GM12878 (cell line): ENCODE measurements at regions not wholly inside any gene's neighbourhood (a gene's known extent, or its start where the extent isn't known, plus 50 kb on each side); places are given as distances from the start of the nearest gene placed in this dataset.

Experiments used
- ATAC-seq: fragments of 200-7000 bp; cut with Tn5 transposase; 3 replicates; pipeline ENCODE4 v1.9.1; 2020; ENCODE audit warnings: mild to moderate bottlenecking, moderate library complexity
- BruUV-seq: library from RNA; stranded (reverse); fragments of 400-500 nt; replicated peaks from 2 replicates; lab custom pipeline; 2021; lab: Mats Ljungman, UMichigan
- CTCF ChIA-PET: fragments of 300-600 bp; sonication (Branson Sonifier 250); formaldehyde crosslinking; extraction: SDS; loops from one replicate; lab custom pipeline; 2021; ENCODE audit warnings: inconsistent platforms; lab: Yijun Ruan, JAX
- POLR2A ChIA-PET: fragments of 350-600 bp; formaldehyde crosslinking; extraction: SDS; loops from one replicate; lab custom pipeline; 2021; ENCODE audit warnings: inconsistent platforms; lab: Charles Lee
- RAD21 ChIA-PET: fragments of 300-600 bp; sonication (Branson Sonifier 250); formaldehyde crosslinking; loops from one replicate; lab custom pipeline; 2023; ENCODE audit warnings: antibody characterized with exemption; ENCODE audit not compliant: unreplicated experiment; lab: Charles Lee
- SMC1A ChIA-PET: fragments of 300-600 bp; sonication (Branson Sonifier 250); formaldehyde crosslinking; loops from one replicate; lab custom pipeline; 2023; ENCODE audit not compliant: unreplicated experiment, uncharacterized antibody; lab: Charles Lee
- DNase-seq: peaks from one replicate; pipeline ENCODE4 v3.0.0-alpha.2; 2011; ENCODE audit warnings: low read depth, low spot score
- FAIRE-seq: peaks from 3 replicates; lab custom pipeline; 2011; peaks lifted over from hg19 to GRCh38; lab: Jason Lieb, UNC
- H2AFZ ChIP-seq: 2 replicates; pipeline ENCODE4 v1.6.0; 2011; ENCODE audit warnings: low read depth, low read length, control low read depth; ENCODE audit not compliant: control insufficient read depth
- H3K27ac ChIP-seq: 2 replicates; pipeline ENCODE4 v1.5.1; 2011; ENCODE audit warnings: control low read depth; ENCODE audit not compliant: control insufficient read depth, insufficient read depth
- H3K27me3 ChIP-seq, 2 experiments: replicated peaks in 1 of 2; 2 replicates each; pipeline versions ENCODE4 v1.6.0 to v1.6.1; 2011; ENCODE audit warnings: low read length in 1 of 2; ENCODE audit not compliant: control insufficient read depth in 2 of 2, insufficient read depth in 2 of 2
- H3K36me3 ChIP-seq, 2 experiments: 2 replicates each; pipeline ENCODE4 v1.5.1; 2011; ENCODE audit warnings: low read length in 1 of 2; ENCODE audit not compliant: control insufficient read depth in 2 of 2, insufficient read depth in 2 of 2
- H3K4me1 ChIP-seq: 2 replicates; pipeline ENCODE4 v1.6.1; 2011; ENCODE audit warnings: mild to moderate bottlenecking, low read length, moderate library complexity, mixed read lengths; ENCODE audit not compliant: control insufficient read depth, insufficient read depth
- H3K4me2 ChIP-seq: 2 replicates; pipeline ENCODE4 v1.6.0; 2011; ENCODE audit warnings: control low read depth; ENCODE audit not compliant: control insufficient read depth, insufficient read depth
- H3K4me3 ChIP-seq: fragments of 200-600 bp; sonication (generic); 2 replicates; pipeline ENCODE4 v1.5.1; 2016
- H3K79me2 ChIP-seq: 2 replicates; pipeline ENCODE4 v1.6.0; 2011; ENCODE audit warnings: low read length; ENCODE audit not compliant: control insufficient read depth, insufficient read depth
- H3K9ac ChIP-seq: 2 replicates; pipeline ENCODE4 v1.8.0; 2011; ENCODE audit warnings: low read length, control low read depth, mixed read lengths; ENCODE audit not compliant: control insufficient read depth, insufficient read depth
- H3K9me3 ChIP-seq: replicated peaks from 3 replicates; pipeline ENCODE4 v1.5.1; 2011; ENCODE audit warnings: mild to moderate bottlenecking, low read length; ENCODE audit not compliant: control insufficient read depth, insufficient read depth
- H4K20me1 ChIP-seq: 2 replicates; pipeline ENCODE4 v1.6.0; 2011; ENCODE audit not compliant: control insufficient read depth, insufficient read depth
- CHD1 ChIP-seq: IDR thresholded peaks from 2 replicates; pipeline ENCODE4 v1.6.1; 2012; ENCODE audit warnings: low read depth, low read length, improper control_type of control experiment
- EP300 ChIP-seq, 2 experiments: fragments of 150-350 bp in 1 of 2; IDR thresholded peaks; 2 replicates each; pipeline ENCODE4 v1.6.1; 2011 to 2012; ENCODE audit warnings: low read depth in 2 of 2, low read length in 2 of 2, borderline replicate concordance in 1 of 2, improper control_type of control experiment in 1 of 2, inconsistent platforms in 1 of 2; ENCODE audit not compliant: control insufficient read depth in 1 of 2
- FOS ChIP-seq: IDR thresholded peaks from 3 replicates; pipeline ENCODE4 v1.6.1; 2011; ENCODE audit warnings: borderline replicate concordance; ENCODE audit not compliant: insufficient read length; ENCODE audit errors: extremely low read depth
- IKZF1 ChIP-seq: fragments of 450-650 bp; conservative IDR thresholded peaks from 2 replicates; pipeline ENCODE4 v1.6.1; 2017; ENCODE audit warnings: antibody characterized with exemption, mild to moderate bottlenecking
- LARP7 ChIP-seq: fragments of 450-650 bp; IDR thresholded peaks from 2 replicates; pipeline ENCODE4 v1.6.1; 2017; ENCODE audit warnings: mild to moderate bottlenecking
- RBBP5 ChIP-seq: fragments of 200-600 bp; sonication (generic); conservative IDR thresholded peaks from 2 replicates; pipeline ENCODE4 v1.6.1; 2016
- SREBF2 ChIP-seq: IDR thresholded peaks from 2 replicates; pipeline ENCODE4 v1.6.1; 2012; ENCODE audit warnings: mild to moderate bottlenecking, low read length
- STAT1 ChIP-seq: fragments of 450-650 bp; conservative IDR thresholded peaks from 2 replicates; pipeline ENCODE4 v1.6.1; 2014; ENCODE audit warnings: antibody characterized with exemption, mild to moderate bottlenecking
- TCF12 ChIP-seq: IDR thresholded peaks from 2 replicates; pipeline ENCODE4 v1.6.1; 2011; ENCODE audit warnings: low read depth, mild to moderate bottlenecking, low read length
- ZNF24 ChIP-seq: fragments of 450-650 bp; IDR thresholded peaks from 2 replicates; pipeline ENCODE4 v1.6.1; 2017; ENCODE audit warnings: antibody characterized with exemption, mild to moderate bottlenecking
- WGBS: methylation state at CpG from one replicate; pipeline ENCODE4 v1.1.6; 2016; ENCODE audit warnings: low lambda C conversion rate; ENCODE audit not compliant: insufficient replicate concordance, insufficient coverage; ENCODE audit errors: missing lambda C conversion rate; 5-methylcytosine and 5-hydroxymethylcytosine counted together
- in situ Hi-C: fragments of 300-500 bp; cut with MboI; formaldehyde crosslinking; loops from 9 replicates; pipeline ENCODE4 v1.14.3; 2018; ENCODE audit warnings: mixed read lengths
- intact Hi-C: fragments of 100-400 bp; cut with micrococcal nuclease; formaldehyde crosslinking; loops from one replicate; pipeline ENCODE4 v1.14.2; 2022; ENCODE audit not compliant: unreplicated experiment
- TF ChIP-seq, protein P1 (sequence below): IDR thresholded peaks from 2 replicates; pipeline ENCODE4 v1.6.1; 2012; ENCODE audit warnings: low read depth, low read length, improper control_type of control experiment
- TF ChIP-seq, protein P2 (sequence below): fragments of 450-650 bp; formaldehyde crosslinking; IDR thresholded peaks from 2 replicates; pipeline ENCODE4 v1.5.0; 2022; ENCODE audit warnings: mild to moderate bottlenecking, missing genetic modification characterization
- TF ChIP-seq, protein P3 (sequence below): IDR thresholded peaks from 2 replicates; pipeline ENCODE4 v1.6.1; 2012; ENCODE audit warnings: low read depth, low read length, improper control_type of control experiment

DNA sequence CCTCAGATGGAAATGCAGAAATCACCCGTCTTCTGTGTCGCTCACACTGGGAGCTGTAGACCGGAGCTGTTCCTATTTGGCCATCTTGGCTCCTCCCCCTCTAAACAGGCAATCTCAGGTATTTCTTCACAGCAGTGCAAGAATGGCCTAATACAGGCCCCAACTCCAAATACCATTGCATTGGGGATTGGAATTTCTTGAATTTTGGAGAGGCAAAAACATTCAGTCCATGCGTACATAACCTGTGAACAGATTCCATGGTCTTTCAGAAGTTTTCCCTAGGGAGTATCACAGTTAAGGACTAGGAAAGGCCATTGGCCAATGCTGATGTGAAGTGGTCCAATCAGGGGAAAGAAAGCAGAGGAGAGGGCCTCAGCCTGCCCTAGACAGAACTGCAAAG, 128.2 kb upstream of the NOCT start:
- Histone ChIP-seq H3K27me3 (no peaks in the 10 kb centered on the region; a peak in 1 of 4 replicates), H2AFZ (no peak overlapping the region), H3K27ac (no peak overlapping the region), H3K9ac (no peak overlapping the region), H3K4me2 (no peak overlapping the region), H3K4me3 (no peak overlapping the region), H4K20me1 (no peaks in the 10 kb centered on the region), H3K36me3 (no peaks in the 10 kb centered on the region), H3K4me1 (peaks cover 4% of the 10 kb centered on the region; the same call in 1 of the 2 replicates), H3K9me3 (no peaks in the 10 kb centered on the region), H3K79me2 (no peaks in the 10 kb centered on the region)
- DNase-seq (no peak), ATAC-seq (no peak), FAIRE-seq (no peak)
- POLR2A ChIA-PET: no interaction called here
- in situ Hi-C loops: no loop called here
- CTCF ChIA-PET: no interaction called here
- TF ChIP-seq, protein P1, sequence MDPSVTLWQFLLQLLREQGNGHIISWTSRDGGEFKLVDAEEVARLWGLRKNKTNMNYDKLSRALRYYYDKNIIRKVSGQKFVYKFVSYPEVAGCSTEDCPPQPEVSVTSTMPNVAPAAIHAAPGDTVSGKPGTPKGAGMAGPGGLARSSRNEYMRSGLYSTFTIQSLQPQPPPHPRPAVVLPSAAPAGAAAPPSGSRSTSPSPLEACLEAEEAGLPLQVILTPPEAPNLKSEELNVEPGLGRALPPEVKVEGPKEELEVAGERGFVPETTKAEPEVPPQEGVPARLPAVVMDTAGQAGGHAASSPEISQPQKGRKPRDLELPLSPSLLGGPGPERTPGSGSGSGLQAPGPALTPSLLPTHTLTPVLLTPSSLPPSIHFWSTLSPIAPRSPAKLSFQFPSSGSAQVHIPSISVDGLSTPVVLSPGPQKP: no peak
- TF ChIP-seq SREBF2: no peak
- no peak for TF ChIP-seq FOS
- TF ChIP-seq STAT1: no peak
- no peak for TF ChIP-seq IKZF1
- TF ChIP-seq LARP7: no peak
- TF ChIP-seq TCF12: no peak
- no peak for TF ChIP-seq CHD1
- no peak for TF ChIP-seq RBBP5
- TF ChIP-seq ZNF24: no peak
- TF ChIP-seq, protein P2, sequence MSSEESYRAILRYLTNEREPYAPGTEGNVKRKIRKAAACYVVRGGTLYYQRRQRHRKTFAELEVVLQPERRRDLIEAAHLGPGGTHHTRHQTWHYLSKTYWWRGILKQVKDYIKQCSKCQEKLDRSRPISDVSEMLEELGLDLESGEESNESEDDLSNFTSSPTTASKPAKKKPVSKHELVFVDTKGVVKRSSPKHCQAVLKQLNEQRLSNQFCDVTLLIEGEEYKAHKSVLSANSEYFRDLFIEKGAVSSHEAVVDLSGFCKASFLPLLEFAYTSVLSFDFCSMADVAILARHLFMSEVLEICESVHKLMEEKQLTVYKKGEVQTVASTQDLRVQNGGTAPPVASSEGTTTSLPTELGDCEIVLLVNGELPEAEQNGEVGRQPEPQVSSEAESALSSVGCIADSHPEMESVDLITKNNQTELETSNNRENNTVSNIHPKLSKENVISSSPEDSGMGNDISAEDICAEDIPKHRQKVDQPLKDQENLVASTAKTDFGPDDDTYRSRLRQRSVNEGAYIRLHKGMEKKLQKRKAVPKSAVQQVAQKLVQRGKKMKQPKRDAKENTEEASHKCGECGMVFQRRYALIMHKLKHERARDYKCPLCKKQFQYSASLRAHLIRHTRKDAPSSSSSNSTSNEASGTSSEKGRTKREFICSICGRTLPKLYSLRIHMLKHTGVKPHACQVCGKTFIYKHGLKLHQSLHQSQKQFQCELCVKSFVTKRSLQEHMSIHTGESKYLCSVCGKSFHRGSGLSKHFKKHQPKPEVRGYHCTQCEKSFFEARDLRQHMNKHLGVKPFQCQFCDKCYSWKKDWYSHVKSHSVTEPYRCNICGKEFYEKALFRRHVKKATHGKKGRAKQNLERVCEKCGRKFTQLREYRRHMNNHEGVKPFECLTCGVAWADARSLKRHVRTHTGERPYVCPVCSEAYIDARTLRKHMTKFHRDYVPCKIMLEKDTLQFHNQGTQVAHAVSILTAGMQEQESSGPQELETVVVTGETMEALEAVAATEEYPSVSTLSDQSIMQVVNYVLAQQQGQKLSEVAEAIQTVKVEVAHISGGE: no peak
- no peak for TF ChIP-seq EP300 (IDR thresholded peaks at IDR 0.05; ENCODE audit: borderline replicate concordance in 1 of 2, control insufficient read depth in 1 of 2, low read depth in 2 of 2, low read length in 2 of 2)
- TF ChIP-seq, protein P3, sequence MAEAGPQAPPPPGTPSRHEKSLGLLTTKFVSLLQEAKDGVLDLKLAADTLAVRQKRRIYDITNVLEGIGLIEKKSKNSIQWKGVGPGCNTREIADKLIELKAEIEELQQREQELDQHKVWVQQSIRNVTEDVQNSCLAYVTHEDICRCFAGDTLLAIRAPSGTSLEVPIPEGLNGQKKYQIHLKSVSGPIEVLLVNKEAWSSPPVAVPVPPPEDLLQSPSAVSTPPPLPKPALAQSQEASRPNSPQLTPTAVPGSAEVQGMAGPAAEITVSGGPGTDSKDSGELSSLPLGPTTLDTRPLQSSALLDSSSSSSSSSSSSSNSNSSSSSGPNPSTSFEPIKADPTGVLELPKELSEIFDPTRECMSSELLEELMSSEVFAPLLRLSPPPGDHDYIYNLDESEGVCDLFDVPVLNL: no peak
- RAD21 ChIA-PET: no interaction called here
- 94% methylated on average over 4 of the region's 4 CpGs for WGBS
- SMC1A ChIA-PET: no interaction called here
- BruUV-seq: no TSS peak
- intact Hi-C loops: no loop called here
